ENCODE measurements at regions not wholly inside any gene's neighbourhood (a gene's known extent, or its start where the extent isn't known, plus 50 kb on each side); places are given as distances from the start of the nearest gene placed in this dataset.

- DNase-seq (ENCODE audit: low spot score), result no peak
These were observed 224.0 kb upstream of the RGMA start for GRCh38 chr15:93312891-93313486.

DNA sequence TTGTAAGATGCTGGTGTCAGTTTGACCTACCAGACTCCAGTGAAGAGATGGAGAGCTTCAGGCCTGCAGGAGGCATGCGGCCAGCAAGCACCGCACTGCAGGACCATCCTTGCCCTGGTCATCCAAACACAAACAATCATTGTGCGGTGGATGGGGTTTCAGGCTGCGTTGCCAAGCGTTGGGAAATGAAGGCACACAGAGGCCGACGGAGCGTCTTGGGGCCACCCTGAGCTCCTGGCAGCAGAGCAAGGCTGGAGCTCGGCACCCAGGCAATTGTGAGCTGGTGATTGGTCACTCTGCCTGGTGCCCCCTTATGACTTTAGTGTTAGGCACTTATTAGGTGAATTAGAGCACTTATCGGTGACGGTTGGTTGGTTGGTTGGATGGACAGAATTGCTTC, 222.6 kb upstream of the RGMA start:
- DNase-seq (ENCODE audit: low spot score), result no peak

DNA sequence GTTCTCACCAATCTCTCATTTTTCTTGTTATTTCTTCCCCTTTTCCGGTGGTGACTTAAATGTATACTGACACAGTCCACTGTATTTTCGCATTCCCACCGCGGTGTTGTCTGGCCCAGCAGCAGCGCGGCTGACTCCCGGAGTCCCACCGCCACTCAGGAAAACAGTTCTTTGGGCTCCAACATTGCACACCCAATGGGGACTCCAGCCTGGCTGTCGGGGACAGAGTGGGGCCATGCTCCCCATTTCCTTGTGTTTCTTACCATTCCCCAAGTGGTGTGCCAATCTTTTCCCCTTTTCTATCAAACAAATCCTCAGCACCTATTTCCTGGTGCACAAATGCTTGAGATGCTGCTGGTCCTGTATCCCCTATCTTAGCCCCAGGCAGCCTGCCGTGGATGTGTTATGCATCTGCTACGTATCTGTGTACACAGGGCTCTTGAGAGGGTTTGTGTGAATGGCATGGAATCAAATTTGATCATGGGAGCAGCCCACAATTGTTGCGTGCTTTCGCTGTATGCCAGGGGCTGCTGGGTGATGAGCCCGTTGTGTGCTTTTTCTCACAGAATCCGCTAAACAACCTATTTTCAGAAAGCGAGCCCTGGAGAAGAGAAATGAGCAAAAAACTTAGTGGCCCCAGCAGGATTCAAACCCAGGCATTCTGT, 219.1 kb upstream of the RGMA start:
- DNase-seq (ENCODE audit: low spot score), result no peak

GRCh38 chr15:93307513-93307912, 218.5 kb upstream of the RGMA start:
- DNase-seq (ENCODE audit: low spot score), result no peak

GRCh38 chr15:93305306-93305705, 216.3 kb upstream of the RGMA start:
- DNase-seq (ENCODE audit: low spot score), result no peak

- DNase-seq (ENCODE audit: low spot score), result no peak
These were observed 213.2 kb upstream of the RGMA start for GRCh38 chr15:93302080-93302765.

DNA sequence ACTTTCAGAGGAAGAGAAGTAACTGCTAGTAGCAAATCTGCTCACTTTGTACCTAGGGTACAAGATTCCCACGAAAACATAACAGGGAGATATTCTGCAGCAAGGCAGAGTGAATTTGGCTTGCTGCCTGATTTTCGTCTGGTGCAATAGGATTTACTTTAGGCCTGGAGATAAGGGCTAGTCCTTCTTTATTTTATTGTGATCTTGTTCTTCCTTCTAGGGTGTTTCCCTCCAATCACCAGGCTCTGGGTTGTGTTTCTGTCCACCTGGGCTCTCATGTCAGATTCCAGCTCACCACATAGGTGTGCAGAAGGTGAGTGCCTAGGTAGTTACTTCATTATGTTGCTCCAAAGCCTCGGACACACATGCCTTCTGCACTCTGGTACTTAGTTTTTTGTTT, 211.8 kb upstream of the RGMA start:
- no peak for DNase-seq (ENCODE audit: low spot score)

DNA sequence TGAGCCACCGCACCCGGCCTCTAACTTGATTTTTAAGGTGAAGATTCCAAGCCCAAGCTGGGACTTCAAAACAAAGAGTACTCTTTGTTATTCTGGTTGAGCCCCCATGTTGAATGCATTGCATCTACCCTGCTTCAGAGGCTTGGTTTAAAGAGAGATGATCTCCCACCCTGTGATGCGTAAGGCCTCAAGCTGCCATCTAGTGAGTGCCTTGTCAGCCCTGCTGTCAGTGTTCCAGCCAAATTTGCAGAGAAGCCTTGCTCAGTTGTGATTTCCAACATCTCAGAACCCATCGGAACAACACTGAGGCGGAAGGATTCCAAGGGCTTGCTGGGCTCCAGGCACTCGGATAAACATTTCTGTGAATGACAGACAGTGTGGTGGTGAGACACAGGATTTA, 210.7 kb upstream of the RGMA start:
- no peak for DNase-seq (ENCODE audit: low spot score)

DNA sequence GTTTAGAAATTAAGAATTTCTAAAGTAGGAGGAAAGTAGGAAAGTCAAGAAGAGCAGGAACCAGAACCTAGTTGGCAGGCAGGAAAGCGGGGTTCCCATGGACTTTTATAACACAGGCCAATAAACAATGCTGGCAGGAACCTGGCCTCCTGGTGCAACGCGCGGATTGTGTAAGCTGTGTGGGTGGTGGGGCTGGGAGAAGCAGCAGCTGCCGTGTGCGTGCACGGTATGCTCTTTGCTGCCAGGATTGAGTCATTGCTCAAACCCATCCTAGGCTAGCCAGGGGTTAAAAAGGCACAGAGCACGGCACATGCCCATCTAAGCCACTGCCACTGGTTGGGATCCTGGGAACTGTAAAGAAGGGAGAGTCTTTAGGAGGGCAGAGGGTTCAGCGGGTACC, 209.9 kb upstream of the RGMA start:
- DNase-seq (ENCODE audit: low spot score), result no peak

- no peak for DNase-seq (ENCODE audit: low spot score)
These were observed 207.9 kb upstream of the RGMA start for GRCh38 chr15:93296759-93297500.

GRCh38 chr15:93294896-93295295, 205.9 kb upstream of the RGMA start:
- DNase-seq (ENCODE audit: low spot score), result no peak

DNA sequence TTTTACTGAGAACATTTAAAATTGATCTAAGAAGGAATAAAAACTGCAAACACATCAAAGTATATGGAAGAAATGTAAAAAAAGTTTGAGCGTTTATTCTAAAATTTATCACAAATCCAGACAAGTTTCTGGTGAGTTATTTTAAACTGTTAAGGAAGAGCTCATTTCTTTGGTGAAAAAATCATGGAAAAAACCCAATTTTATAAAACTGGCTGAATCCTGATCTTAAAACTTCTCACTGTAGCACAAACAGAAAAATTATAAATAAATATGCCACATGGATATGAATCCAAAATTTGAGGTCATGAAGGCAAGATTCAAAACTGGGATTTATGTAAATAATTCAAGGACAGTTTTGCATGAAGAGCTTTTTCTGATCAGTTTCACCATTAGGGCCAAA, 205.1 kb upstream of the RGMA start:
- DNase-seq (ENCODE audit: low spot score), result no peak

- DNase-seq (ENCODE audit: low spot score), result no peak
These were observed 202.4 kb upstream of the RGMA start for GRCh38 chr15:93291380-93291779.

- DNase-seq (ENCODE audit: low spot score), result no peak
These were observed 201.6 kb upstream of the RGMA start for GRCh38 chr15:93290618-93290946.

- no peak for DNase-seq (ENCODE audit: low spot score)
These were observed 201.1 kb upstream of the RGMA start for GRCh38 chr15:93289941-93290617.

DNA sequence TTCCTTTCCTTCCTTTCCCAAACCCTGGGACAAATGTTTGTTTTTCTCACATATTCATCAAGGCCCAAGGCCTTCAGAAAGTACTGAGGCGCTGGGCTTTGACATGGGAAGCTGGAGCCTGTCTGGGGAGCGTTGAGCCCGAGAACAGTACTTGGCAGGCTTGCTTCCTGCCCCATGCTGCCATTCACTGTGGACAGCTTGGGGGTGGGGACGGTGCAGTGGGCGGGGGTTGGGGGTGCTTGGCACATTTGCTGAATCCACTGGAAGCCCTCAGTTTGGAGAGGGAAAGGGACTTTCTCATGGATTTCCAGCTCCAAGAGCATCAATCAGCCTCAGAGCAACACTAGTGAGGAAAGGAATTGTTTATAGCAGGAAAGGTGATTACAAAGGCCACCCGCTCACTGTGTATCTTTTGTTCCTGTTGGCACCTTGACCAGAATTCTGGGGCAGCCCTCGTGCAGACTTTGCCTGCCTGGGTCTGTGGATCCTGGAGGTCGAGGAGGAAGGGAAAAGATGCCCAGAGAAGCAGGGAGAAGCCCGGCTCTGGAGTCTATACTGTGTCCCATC, 199.8 kb upstream of the RGMA start:
- no peak for DNase-seq (ENCODE audit: low spot score)

- no peak for DNase-seq (ENCODE audit: low spot score)
These were observed 197.4 kb upstream of the RGMA start for GRCh38 chr15:93286446-93286845.

- no peak for DNase-seq (ENCODE audit: low spot score)
These were observed 194.8 kb upstream of the RGMA start for GRCh38 chr15:93283854-93284253.

GRCh38 chr15:93282808-93283207, 193.8 kb upstream of the RGMA start:
- no peak for DNase-seq (ENCODE audit: low spot score)

DNA sequence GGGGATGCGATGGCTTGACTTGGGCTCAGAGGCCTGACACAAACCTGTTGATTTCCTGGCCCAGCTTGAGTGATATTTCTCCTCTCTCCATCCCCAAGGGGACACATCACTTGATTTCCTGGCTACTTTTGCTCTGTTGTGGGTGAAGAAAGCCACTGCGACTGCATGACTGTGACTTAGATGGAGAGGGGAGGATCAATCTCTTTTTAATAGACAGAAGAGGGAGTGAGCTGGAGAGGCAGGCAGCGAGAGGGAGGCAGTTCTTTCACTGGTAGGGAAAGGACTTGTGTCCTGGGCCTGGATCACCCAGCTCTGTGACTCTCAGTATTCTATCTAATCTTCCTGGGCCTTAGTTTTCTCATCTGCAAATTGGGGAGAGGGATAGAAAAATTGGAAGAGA, 189.8 kb upstream of the RGMA start:
- DNase-seq (ENCODE audit: low spot score), result no peak

DNA sequence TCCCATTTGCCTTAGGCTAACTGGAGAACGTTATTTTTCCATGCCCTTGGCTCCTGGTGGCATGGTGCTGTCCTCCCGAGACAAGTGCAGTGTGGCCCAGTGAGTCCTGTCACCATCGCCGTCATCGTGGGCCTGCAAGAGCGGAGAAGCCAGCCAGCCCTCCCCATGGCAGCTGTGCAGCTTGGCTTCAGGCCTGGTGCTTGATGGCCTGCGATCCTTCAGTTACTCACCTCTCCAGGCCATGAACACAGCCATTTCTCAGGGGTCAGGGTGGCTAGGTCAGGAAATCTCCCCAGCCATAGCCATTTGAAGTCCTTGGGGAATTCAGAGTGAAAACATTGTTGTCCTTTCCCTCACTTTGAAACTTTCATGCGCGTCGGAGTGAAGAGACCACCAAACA, 189.0 kb upstream of the RGMA start:
- no peak for DNase-seq (ENCODE audit: low spot score)

GRCh38 chr15:93274257-93274656, 185.2 kb upstream of the RGMA start:
- DNase-seq (ENCODE audit: low spot score), result no peak

All from AG08396 (cell line).